Stimulated activated CD4-positive, alpha-beta T cell treated with anti-CD3 and anti-CD28 coated beads, Interleukin-4, amount 100 ng/mL, for 48 hours (primary cell): ENCODE measurements at regions not wholly inside any gene's neighbourhood (a gene's known extent, or its start where the extent isn't known, plus 50 kb on each side); places are given as distances from the start of the nearest gene placed in this dataset.

ENCODE experiments used
- DNase-seq, 2 donors: peaks; one replicate each; pipeline ENCODE4 v3.0.0-alpha.2; 2020; ENCODE audit warnings: low read depth in 2 of 2

- no peak for DNase-seq
Observed at GRCh38 chr6:44676826-44677433, 289.4 kb downstream of the CDC5L start.

DNA sequence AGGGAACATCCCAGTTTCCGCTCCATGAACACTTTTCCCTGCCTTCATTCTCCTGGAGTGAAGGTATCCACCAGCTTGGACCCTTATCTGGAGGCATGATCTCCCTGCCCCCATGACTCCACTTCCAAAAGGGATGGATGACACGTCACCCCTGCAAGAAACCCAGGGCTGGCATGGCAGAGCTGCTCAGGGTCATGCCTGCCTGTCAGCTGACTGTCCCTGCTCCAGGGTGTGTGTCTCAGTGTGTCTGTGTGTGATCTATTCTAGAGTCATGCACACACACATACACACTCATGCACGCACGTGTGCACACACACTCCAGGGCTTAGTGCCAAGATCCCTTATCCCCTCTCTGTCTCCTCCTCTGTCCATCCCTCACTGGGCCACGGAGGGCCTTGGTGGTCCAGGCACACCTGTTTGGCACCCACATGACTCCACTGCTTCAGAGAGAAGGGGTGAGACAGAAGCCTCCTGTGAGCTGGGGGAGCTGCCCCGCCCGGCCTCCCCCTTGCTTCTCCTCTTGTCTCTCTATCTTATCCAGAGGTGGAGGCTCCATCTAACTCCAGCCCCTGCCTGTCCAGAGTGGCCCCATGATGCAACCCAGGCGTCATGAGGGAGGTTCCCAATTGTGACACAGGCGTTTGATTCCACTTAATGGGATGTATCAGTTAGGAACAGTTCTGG, 290.9 kb downstream of the CDC5L start:
- no peak for DNase-seq

DNA sequence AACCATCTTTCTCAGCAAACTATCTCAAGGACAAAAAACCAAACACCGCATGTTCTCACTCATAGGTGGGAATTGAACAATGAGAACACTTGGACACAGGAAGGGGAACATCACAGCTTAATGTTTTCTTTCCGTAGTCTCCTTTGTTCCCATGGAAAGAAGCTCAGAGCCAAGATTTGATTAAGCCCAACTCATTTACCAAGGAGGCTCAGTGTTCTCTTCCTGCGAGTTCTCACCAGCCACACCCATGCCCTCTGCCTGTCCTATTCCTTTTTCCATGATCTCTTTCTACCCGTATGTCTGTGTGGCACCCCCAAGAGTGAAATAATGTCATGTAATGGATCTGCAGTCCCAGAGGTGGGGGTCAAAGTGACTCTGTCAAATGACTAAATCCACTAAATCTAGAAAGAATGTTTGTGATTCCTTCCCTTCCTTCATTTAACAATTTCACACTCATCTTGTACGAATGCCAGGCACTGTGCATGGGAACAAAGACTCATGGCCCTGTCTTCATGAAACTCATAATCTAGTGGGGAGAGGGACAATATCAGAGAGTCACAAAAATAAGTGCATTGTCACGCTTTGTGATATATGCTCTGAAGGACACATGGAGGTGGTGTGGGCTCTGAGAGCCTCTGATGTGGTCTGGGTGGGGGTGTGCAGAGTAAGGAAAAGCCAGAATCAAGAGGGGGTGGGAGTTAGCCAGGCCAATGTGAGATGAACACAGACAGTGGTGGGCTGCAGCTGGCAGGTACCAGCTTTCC, 292.1 kb downstream of the CDC5L start:
- DNase-seq, result no peak

DNA sequence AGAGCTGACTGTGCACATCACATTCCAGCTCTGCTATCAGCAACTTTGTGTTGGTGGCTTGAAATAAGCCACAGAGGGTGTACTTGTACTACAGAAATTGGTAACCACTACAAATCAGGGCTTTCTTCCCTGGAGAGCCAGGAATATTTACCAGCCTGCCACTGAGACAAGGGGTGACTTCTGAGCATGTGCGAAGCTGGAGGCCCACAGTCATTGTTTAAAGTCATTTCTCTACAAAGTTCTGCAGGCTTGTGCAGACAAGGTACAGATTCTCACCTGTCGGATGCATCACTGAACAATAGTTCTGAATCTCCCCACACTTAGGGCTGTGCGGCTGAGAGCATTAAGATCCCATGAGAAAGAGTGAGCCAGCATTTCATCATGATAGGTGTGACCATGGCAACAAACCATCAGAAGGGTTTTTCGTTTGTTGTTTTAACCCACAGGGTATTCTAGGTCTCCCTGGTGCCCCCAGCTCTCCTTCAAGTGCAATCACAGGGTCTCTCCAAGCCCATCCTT, 292.8 kb downstream of the CDC5L start:
- no peak for DNase-seq

GRCh38 chr6:44681761-44682160, 294.3 kb downstream of the CDC5L start:
- no peak for DNase-seq

- DNase-seq, result no peak
Observed at GRCh38 chr6:44682280-44682679, 294.8 kb downstream of the CDC5L start.

GRCh38 chr6:44682987-44683779, 295.7 kb downstream of the CDC5L start:
- DNase-seq, result no peak

DNA sequence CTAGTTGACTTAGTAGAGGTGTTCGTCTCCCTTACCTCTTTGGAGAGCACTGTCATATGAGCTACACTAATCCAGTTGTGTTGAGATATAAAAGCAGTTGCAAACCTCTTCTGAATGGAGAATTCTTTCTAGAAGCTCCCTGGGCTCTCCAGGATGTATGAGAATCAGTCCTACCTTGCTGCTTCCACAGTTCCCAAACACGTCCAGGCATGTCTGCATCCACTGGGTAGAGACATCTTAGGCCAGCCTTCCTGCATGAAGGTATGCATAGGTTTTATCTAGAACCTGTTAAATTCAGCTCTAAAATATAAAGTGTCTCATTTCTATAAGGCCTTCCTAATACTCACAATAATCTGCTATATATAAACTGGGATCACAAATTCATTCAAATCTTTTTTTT, 297.7 kb downstream of the CDC5L start:
- no peak for DNase-seq

DNA sequence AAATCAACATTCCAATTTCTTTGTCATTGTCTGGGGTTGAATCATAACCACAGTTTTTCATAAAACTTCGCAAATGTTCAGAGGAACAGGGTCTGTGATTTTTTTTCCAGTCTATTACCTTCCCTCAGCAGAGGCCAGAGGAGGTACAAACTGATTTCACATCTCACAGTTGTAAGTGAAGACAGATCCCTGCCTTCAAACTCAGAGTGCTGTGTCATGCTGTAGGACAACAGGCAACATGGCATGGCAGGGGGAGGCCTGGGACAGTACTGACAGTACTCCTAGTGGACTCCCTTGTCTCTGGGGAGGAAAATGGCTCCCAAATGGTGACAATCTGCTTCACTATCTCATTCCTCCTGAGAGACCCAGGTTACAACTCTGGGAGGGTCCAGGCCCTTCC, 308.6 kb downstream of the CDC5L start:
- no peak for DNase-seq

DNA sequence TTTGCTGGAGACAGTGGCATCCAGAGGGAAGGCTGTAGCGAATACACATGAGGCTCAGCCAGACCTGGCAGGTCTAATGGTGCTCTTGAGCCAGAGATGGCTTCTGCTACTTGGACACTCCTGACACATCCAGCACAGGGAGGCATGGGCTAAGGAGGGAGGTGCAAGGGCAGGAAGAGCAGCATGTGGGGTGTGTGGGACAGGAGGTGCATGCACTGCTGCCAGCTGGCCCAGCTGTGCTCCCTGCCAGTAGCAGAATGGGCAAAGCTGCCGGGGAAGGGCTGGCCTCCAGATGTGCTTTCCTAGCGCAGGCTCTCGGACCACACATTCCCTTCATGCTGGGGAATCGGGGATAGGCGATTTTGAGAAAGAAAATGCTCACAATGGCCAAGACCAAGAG, 309.2 kb downstream of the CDC5L start:
- no peak for DNase-seq

DNA sequence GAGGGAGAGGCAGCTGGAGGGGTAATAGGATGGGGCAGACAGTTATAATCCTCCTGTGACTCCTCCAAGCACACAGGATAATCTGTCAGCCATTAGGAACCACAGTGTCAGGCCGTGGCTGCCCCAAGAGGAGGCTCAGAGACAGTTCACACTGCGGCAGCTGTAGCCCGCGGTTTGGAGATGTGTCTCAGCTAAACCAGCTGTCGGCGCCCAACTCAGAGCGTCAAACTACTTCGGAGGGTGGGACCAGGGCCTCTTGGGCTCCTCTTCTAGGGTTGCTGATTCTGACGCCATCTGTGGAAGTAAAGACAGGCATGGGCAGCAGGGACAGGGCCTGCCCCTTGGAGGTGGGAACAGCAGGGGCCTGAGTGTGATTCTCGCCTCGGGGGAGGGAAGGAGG, 309.8 kb downstream of the CDC5L start:
- no peak for DNase-seq

GRCh38 chr6:44698602-44699001, 311.1 kb downstream of the CDC5L start:
- DNase-seq, result no peak

GRCh38 chr6:44699082-44699481, 311.6 kb downstream of the CDC5L start:
- DNase-seq, result no peak

- no peak for DNase-seq
Observed at GRCh38 chr6:44699851-44700250, 312.3 kb downstream of the CDC5L start.

GRCh38 chr6:44700422-44700821, 312.9 kb downstream of the CDC5L start:
- no peak for DNase-seq

- DNase-seq, result no peak
Observed at GRCh38 chr6:44701038-44701636, 313.6 kb downstream of the CDC5L start.

DNA sequence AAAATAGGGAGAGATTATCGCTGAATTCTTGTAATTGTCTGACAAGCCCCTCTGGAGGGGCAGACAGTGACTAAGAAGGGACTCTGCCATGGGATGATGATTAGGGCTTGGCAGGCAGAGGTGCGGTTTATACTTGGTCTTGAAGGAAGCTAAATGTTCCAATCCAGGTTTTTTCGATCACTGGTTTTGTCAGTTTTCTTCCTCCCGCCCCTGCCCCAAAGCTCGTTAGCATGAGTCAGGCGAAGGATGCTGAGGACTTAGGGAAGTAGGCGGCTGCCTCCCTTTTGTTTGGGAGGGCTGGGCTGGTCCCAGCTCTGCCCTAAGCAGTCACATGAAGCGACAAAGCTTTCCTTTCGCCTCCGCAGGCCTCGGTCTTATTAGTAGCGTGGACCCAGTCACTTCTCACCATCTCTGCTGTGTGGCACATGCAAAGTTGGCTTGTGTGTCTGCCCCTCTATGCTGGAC, 314.2 kb downstream of the CDC5L start:
- no peak for DNase-seq

GRCh38 chr6:44702292-44702691, 314.8 kb downstream of the CDC5L start:
- DNase-seq, result no peak

DNA sequence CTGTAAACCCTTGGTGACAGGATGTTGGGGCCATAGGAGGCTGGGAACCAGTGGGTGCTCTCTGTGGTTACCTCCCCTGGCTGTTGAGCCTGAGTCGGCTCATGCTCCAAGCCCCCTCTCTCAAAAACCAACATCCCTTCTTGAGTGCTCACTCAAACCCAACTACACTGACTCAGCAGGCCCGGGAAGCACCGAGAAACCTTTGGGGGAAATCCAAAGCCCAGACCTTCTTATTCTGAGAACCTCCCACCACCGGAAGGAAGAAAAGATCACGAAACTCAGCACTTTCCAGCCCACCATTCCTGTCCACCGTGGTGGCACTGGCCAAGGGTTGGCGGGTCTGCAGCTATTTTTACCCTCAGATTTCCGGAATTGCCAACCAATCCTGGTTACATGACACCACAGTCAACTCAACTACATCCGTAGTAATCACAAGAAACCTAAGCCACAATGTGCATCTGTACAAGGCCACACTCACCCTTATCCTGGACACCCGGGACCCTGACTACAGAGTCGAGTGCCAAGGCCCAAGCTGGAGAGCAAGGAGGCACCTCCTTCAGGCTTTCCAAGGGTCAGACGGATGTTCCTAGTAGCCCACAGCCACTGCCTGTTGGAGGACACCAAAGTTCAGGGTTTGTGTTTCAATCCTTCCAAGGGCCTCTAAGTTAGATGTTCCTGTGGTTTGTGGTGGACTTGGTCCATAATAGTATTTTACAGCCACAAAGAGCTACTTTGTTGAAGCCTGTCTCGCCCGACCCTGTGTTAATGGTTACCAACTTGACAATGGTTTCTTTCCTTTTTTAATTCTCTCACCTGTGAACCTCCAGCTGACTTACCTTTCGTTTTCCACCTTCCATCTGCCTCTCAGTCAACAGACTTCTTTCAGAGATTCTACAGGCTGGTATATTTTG, 317.0 kb downstream of the CDC5L start:
- DNase-seq, result peak in 1 of 2 donors; percentile 46

DNA sequence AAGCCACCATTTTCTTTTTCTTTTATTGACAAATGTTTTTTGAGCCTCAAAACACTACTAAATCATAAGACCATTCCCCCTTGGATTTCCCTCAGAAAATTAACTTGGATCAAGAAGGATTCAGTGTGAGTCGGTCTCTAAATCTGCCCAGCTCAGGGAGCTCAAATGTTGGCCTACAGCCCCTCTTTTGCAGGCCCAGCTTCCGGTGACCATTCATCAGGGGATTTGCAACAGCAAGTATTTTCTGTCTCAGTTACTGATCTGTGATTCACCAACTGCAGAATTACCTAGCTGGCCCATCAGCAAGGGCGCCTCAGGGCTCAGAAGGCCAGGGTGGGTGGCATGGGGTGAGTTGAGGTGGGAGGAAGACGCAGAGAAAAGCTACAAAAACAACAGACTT, 318.1 kb downstream of the CDC5L start:
- no peak for DNase-seq
